GM10266 (cell line): ENCODE measurements at regions not wholly inside any gene's neighbourhood (a gene's known extent, or its start where the extent isn't known, plus 50 kb on each side); places are given as distances from the start of the nearest gene placed in this dataset.
"Not testable (repeated sequence)": the region's sequence is repeated elsewhere in the genome, so short reads cannot be mapped to it uniquely, and the experiment has no call there.

Source experiments
- DNase-seq: peaks from one replicate; pipeline ENCODE4 v3.0.0; 2012; ENCODE audit errors: extremely low spot score
- CTCF ChIP-seq: IDR thresholded peaks from 2 replicates; pipeline ENCODE4 v1.5.1; 2012; ENCODE audit warnings: mild to moderate bottlenecking, low read depth; ENCODE audit not compliant: control insufficient read depth, insufficient read depth; ENCODE audit errors: missing control alignments

GRCh38 chr9:106218854-106219253, 524.5 kb downstream of the TMEM38B start:
- TF ChIP-seq CTCF = no peak
- DNase-seq = no peak

- no peak for TF ChIP-seq CTCF
- DNase-seq = no peak
Measured at GRCh38 chr9:106220415-106220814, 526.1 kb downstream of the TMEM38B start.

GRCh38 chr9:106228861-106229260, 534.5 kb downstream of the TMEM38B start:
- no peak for TF ChIP-seq CTCF
- no peak for DNase-seq

GRCh38 chr9:106233116-106233515, 538.8 kb downstream of the TMEM38B start:
- DNase-seq = no peak
- TF ChIP-seq CTCF = no peak

- DNase-seq = not testable (repeated sequence)
Measured at GRCh38 chr9:106260908-106261307, 566.6 kb downstream of the TMEM38B start.

GRCh38 chr9:106277966-106278365, 583.6 kb downstream of the TMEM38B start:
- TF ChIP-seq CTCF = no peak
- DNase-seq = no peak

GRCh38 chr9:106283769-106284168, 579.2 kb upstream of the ZNF462 start:
- TF ChIP-seq CTCF = no peak
- DNase-seq = no peak

GRCh38 chr9:106284296-106284695, 578.7 kb upstream of the ZNF462 start:
- TF ChIP-seq CTCF = no peak
- no peak for DNase-seq
